ENCODE measurements at regions not wholly inside any gene's neighbourhood (a gene's known extent, or its start where the extent isn't known, plus 50 kb on each side); places are given as distances from the start of the nearest gene placed in this dataset.

- TF ChIP-seq ZNF768 (tag by site-specific recombination; IDR thresholded peaks at IDR 0.05): no peak
- no peak for TF ChIP-seq ZNF585B (tag by site-specific recombination; IDR thresholded peaks at IDR 0.05)
- no peak for TF ChIP-seq TCF7L2 (IDR thresholded peaks at IDR 0.05; ENCODE audit: borderline replicate concordance, low read depth, low read length)
- TF ChIP-seq ZNF692 (tag by site-specific recombination; IDR thresholded peaks at IDR 0.05): no peak
- TF ChIP-seq PATZ1 (tag by site-specific recombination; IDR thresholded peaks at IDR 0.05): no peak
These were observed 283.9 kb upstream of the SIX2 start for GRCh38 chr2:45293182-45293581.
